Activated CD4-positive, alpha-beta memory T cell treated with anti-CD3 and anti-CD28 coated beads, Interleukin-2, amount 10 ng/mL, durations not matched to agents 7 days and 5 days (primary cell): ENCODE measurements at regions not wholly inside any gene's neighbourhood (a gene's known extent, or its start where the extent isn't known, plus 50 kb on each side); places are given as distances from the start of the nearest gene placed in this dataset.
"Not testable (repeated sequence)": the region's sequence is repeated elsewhere in the genome, so short reads cannot be mapped to it uniquely, and the experiment has no call there.

Experiments used
- CTCF ChIA-PET: fragments of 350-600 bp; sonication (Branson Sonifier 250); formaldehyde crosslinking; loops from one replicate; lab custom pipeline; 2021; ENCODE audit warnings: antibody characterized with exemption, inconsistent platforms; lab: Charles Lee
- POLR2A ChIA-PET: fragments of 350-600 bp; sonication (Branson Sonifier 250); formaldehyde crosslinking; loops from one replicate; lab custom pipeline; 2021; ENCODE audit warnings: antibody characterized with exemption; lab: Charles Lee
- DNase-seq: peaks from one replicate; pipeline ENCODE4 v3.0.0-alpha.2; 2020
- H3K27ac Mint-ChIP-seq: one replicate; pipeline ENCODE4 v1.8.0; 2021; ENCODE audit warnings: mild to moderate bottlenecking, mixed read lengths
- H3K27me3 Mint-ChIP-seq: one replicate; pipeline ENCODE4 v1.8.0; 2021; ENCODE audit warnings: mixed read lengths
- H3K36me3 Mint-ChIP-seq: one replicate; pipeline ENCODE4 v1.8.0; 2021; ENCODE audit warnings: low read depth, mixed read lengths
- H3K4me1 Mint-ChIP-seq: one replicate; pipeline ENCODE4 v1.8.0; 2021; ENCODE audit warnings: mixed read lengths
- H3K4me3 Mint-ChIP-seq: one replicate; pipeline ENCODE4 v1.8.0; 2021; ENCODE audit warnings: mild to moderate bottlenecking, mixed read lengths
- H3K9me3 Mint-ChIP-seq: one replicate; pipeline ENCODE4 v1.8.0; 2021; ENCODE audit warnings: mixed read lengths

- DNase-seq, result no peak
- Mint-ChIP-seq H3K4me3 (no peak overlapping the region), H3K36me3 (no peaks in the 10 kb centered on the region), H3K27me3 (no peaks in the 10 kb centered on the region), H3K9me3 (no peaks in the 10 kb centered on the region), H3K27ac (no peak overlapping the region), H3K4me1 (peaks cover 68% of the 10 kb centered on the region)
- ChIA-PET CTCF (interaction anchor here (0.8 to 12.9 kb wide), 5 partner anchors 12 to 70 kb away, joined by 3 to 162 read pairs (median 14); no protein-coding TSS in a partner anchor), POLR2A (interaction anchor here (0.8 to 7.6 kb wide), 11 partner anchors 11 to 220 kb away, joined by 3 to 220 read pairs (median 17); no protein-coding TSS in a partner anchor)
Measured at GRCh38 chr15:31433091-31433490, 106.5 kb downstream of the KLF13 start.

- Mint-ChIP-seq H3K4me1 (peaks cover 72% of the 10 kb centered on the region), H3K27me3 (no peaks in the 10 kb centered on the region), H3K27ac (peak overlapping the region; percentile 100), H3K9me3 (no peaks in the 10 kb centered on the region), H3K36me3 (no peaks in the 10 kb centered on the region), H3K4me3 (no peak overlapping the region)
- POLR2A ChIA-PET, result interaction anchor here (1.0 to 7.6 kb wide), 14 partner anchors 11 to 168 kb away, joined by 3 to 220 read pairs (median 20); no protein-coding TSS in a partner anchor
- no peak for DNase-seq
- CTCF ChIA-PET, result interaction anchor here (1.4 to 12.9 kb wide), 5 partner anchors 21 to 70 kb away, joined by 8 to 162 read pairs (median 16); no protein-coding TSS in a partner anchor
Measured at GRCh38 chr15:31433574-31433973, 106.9 kb downstream of the KLF13 start.

GRCh38 chr15:31434275-31434587, 107.6 kb downstream of the KLF13 start:
- DNase-seq, result no peak
- Mint-ChIP-seq H3K36me3 (no peaks in the 10 kb centered on the region), H3K4me1 (peaks cover 76% of the 10 kb centered on the region), H3K27ac (peak overlapping the region; percentile 100), H3K4me3 (peak overlapping the region; percentile 75), H3K9me3 (no peaks in the 10 kb centered on the region), H3K27me3 (no peaks in the 10 kb centered on the region)
- POLR2A ChIA-PET, result interaction anchor here (0.8 to 7.6 kb wide), 27 partner anchors 10 to 266 kb away, joined by 3 to 220 read pairs (median 17); partner anchors contain the start of gene KLF13
- CTCF ChIA-PET, result interaction anchor here (0.7 to 12.9 kb wide), 22 partner anchors 10 to 234 kb away, joined by 3 to 162 read pairs (median 8); partner anchors contain the start of gene KLF13

- H3K27ac Mint-ChIP-seq, result peak overlapping the region; percentile 100
- no peaks in the 10 kb centered on the region for H3K36me3 Mint-ChIP-seq
- peaks cover 79% of the 10 kb centered on the region for H3K4me1 Mint-ChIP-seq
- H3K27me3 Mint-ChIP-seq, result no peaks in the 10 kb centered on the region
- POLR2A ChIA-PET, result interaction anchor here (0.8 to 7.6 kb wide), 34 partner anchors 9 to 266 kb away, joined by 3 to 220 read pairs (median 8); partner anchors contain the start of gene KLF13
- no peaks in the 10 kb centered on the region for H3K9me3 Mint-ChIP-seq
- peak overlapping the region; percentile 75 for H3K4me3 Mint-ChIP-seq
- peak; percentile 91 for DNase-seq
- CTCF ChIA-PET, result interaction anchor here (0.7 to 12.9 kb wide), 29 partner anchors 9 to 235 kb away, joined by 3 to 162 read pairs (median 6); partner anchors contain the start of gene KLF13
Measured at GRCh38 chr15:31434588-31435260, 108.1 kb downstream of the KLF13 start.

GRCh38 chr15:31435261-31435911, 108.8 kb downstream of the KLF13 start:
- Mint-ChIP-seq H3K4me1 (peaks cover 77% of the 10 kb centered on the region), H3K27me3 (no peaks in the 10 kb centered on the region), H3K4me3 (peak overlapping the region; percentile 75), H3K9me3 (no peaks in the 10 kb centered on the region), H3K36me3 (no peaks in the 10 kb centered on the region), H3K27ac (peak overlapping the region; percentile 100)
- CTCF ChIA-PET, result interaction anchor here (0.7 to 12.9 kb wide), 27 partner anchors 8 to 236 kb away, joined by 3 to 162 read pairs (median 6); partner anchors contain the start of gene KLF13
- POLR2A ChIA-PET, result interaction anchor here (0.8 to 7.6 kb wide), 36 partner anchors 9 to 267 kb away, joined by 3 to 220 read pairs (median 8); partner anchors contain the start of gene KLF13
- peak; percentile 88 for DNase-seq

DNA sequence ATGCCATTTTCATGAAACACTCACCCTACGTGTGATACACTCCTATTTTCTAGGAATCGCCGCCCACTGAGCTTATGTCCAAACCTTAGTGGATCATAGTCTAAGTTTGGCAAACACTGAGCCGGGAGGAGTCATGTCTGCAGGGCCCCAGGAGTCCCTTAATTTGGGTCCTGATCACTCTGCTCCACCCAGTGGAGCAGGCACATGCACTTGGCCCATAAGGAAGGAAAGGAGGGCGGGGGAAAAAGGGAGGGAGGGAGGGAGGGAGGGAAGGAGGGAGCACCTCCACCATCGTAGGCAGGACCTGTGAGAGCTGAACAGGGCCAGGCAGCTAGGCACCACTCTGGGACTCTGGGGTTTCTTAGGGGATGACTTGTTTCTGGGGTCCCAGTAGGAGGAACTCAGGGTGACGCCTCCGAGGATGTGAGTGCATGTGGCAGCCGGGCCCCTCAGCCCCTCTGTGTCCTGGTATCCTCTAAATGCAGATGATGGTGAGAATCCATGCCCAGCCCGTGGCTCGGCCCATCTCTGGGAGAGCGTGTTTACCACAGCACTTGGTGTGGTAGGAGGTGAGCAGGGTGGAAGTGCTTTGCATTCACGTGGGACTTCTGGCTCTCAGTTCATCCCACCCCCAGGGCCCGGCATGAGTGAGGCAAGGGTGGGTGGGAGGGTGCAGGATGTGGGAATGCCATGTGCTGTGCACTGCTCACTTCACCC, 109.4 kb downstream of the KLF13 start:
- ChIA-PET CTCF (interaction anchor here (0.6 to 12.9 kb wide), 18 partner anchors 8 to 448 kb away, joined by 3 to 162 read pairs (median 8); partner anchors contain the start of gene KLF13), POLR2A (interaction anchor here (0.8 to 7.6 kb wide), 35 partner anchors 8 to 234 kb away, joined by 3 to 220 read pairs (median 8); partner anchors contain the start of gene KLF13)
- no peaks in the 10 kb centered on the region for H3K27me3 Mint-ChIP-seq
- H3K9me3 Mint-ChIP-seq, result no peaks in the 10 kb centered on the region
- peak overlapping the region; percentile 100 for H3K27ac Mint-ChIP-seq
- H3K4me3 Mint-ChIP-seq, result peak overlapping the region; percentile 75
- peaks cover 79% of the 10 kb centered on the region for H3K4me1 Mint-ChIP-seq
- DNase-seq, result peak; percentile 50
- H3K36me3 Mint-ChIP-seq, result no peaks in the 10 kb centered on the region

GRCh38 chr15:31437686-31438085, 111.1 kb downstream of the KLF13 start:
- POLR2A ChIA-PET, result interaction anchor here (1.2 to 7.6 kb wide), 9 partner anchors 45 to 222 kb away, joined by 3 to 220 read pairs (median 46); partner anchors contain the start of gene KLF13
- no peaks in the 10 kb centered on the region for H3K27me3 Mint-ChIP-seq
- CTCF ChIA-PET, result interaction anchor here (1.0 to 12.9 kb wide), 6 partner anchors 17 to 237 kb away, joined by 3 to 162 read pairs (median 4); no protein-coding TSS in a partner anchor
- no peaks in the 10 kb centered on the region for H3K36me3 Mint-ChIP-seq
- H3K4me1 Mint-ChIP-seq, result peaks cover 84% of the 10 kb centered on the region
- H3K9me3 Mint-ChIP-seq, result no peaks in the 10 kb centered on the region
- no peak for DNase-seq
- peak overlapping the region; percentile 100 for H3K27ac Mint-ChIP-seq
- no peak overlapping the region for H3K4me3 Mint-ChIP-seq

GRCh38 chr15:31438601-31439265, 112.1 kb downstream of the KLF13 start:
- CTCF ChIA-PET, result interaction anchor here (1.0 to 12.9 kb wide), 8 partner anchors 16 to 224 kb away, joined by 3 to 162 read pairs (median 6); no protein-coding TSS in a partner anchor
- no peak overlapping the region for H3K4me3 Mint-ChIP-seq
- H3K27me3 Mint-ChIP-seq, result no peaks in the 10 kb centered on the region

DNA sequence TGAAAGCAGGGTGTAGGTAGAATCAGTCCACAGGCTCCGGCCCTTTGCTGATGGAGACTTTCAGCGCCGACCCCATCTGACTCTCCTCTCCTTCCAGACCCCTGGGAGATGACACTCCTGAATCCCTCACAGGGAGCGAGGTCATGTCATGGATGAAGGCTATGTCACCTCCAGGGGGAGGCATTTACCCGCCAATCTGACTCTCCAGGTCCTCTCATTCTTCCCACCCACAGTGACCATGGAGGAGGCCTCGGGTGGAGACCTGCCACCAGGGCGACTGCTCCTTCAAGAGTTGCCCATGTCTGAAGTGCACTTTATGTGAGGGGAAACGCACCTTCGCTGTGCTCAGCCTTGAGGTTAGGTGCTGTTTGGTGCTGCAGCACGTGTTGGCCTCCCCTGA, 112.7 kb downstream of the KLF13 start:
- POLR2A ChIA-PET, result interaction anchor here (0.9 to 7.6 kb wide), 6 partner anchors 34 to 93 kb away, joined by 3 to 220 read pairs (median 10); no protein-coding TSS in a partner anchor
- DNase-seq, result peak; percentile 46
- Mint-ChIP-seq H3K4me3 (peak overlapping the region; percentile 22), H3K4me1 (peaks cover 80% of the 10 kb centered on the region), H3K36me3 (no peaks in the 10 kb centered on the region), H3K27ac (peak overlapping the region; percentile 50), H3K9me3 (no peaks in the 10 kb centered on the region), H3K27me3 (no peaks in the 10 kb centered on the region)
- CTCF ChIA-PET, result interaction anchor here (0.7 to 12.9 kb wide), 9 partner anchors 33 to 676 kb away, joined by 3 to 162 read pairs (median 7); no protein-coding TSS in a partner anchor

More at GRCh38 chr15:31438601-31439265, 112.1 kb downstream of the KLF13 start:
- Mint-ChIP-seq H3K27ac (peak overlapping the region; percentile 100), H3K4me1 (peaks cover 83% of the 10 kb centered on the region), H3K9me3 (no peaks in the 10 kb centered on the region), H3K36me3 (no peaks in the 10 kb centered on the region)
- POLR2A ChIA-PET, result interaction anchor here (0.9 to 7.6 kb wide), 5 partner anchors 44 to 223 kb away, joined by 3 to 220 read pairs (median 46); partner anchors contain the start of gene KLF13
- DNase-seq, result no peak

DNA sequence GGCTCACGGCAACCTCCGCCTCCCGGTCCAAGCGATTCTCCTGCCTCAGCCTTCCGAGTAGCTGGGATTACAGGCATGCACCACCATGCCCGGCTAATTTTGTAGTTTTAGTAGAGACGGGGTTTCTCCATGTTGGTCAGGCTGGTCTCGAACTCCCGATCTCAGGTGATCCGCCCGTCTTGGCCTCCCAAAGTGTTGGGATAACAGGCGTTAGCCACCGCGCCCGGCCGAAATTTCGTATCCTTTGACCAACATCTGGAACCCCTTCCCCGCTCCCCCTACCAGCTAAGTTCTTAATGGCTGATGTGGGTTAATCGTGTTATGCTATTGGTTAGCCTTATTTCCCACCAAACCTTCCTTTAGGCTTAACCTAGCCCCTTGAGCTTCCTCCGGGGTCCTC, 113.6 kb downstream of the KLF13 start:
- Mint-ChIP-seq H3K4me1 (peaks cover 75% of the 10 kb centered on the region), H3K4me3 (peak overlapping the region; percentile 77), H3K27ac (peak overlapping the region; percentile 81)
- CTCF ChIA-PET, result interaction anchor here (0.6 to 12.9 kb wide), 10 partner anchors 16 to 677 kb away, joined by 3 to 162 read pairs (median 6); no protein-coding TSS in a partner anchor
- not testable (repeated sequence) for H3K27me3 Mint-ChIP-seq, H3K9me3 Mint-ChIP-seq, H3K36me3 Mint-ChIP-seq, DNase-seq
- POLR2A ChIA-PET, result interaction anchor here (0.6 to 6.4 kb wide), 10 partner anchors 9 to 225 kb away, joined by 3 to 48 read pairs (median 5); no protein-coding TSS in a partner anchor

- Mint-ChIP-seq H3K27ac (peak overlapping the region; percentile 81), H3K4me3 (peak overlapping the region; percentile 77), H3K36me3 (no peaks in the 10 kb centered on the region), H3K4me1 (peaks cover 69% of the 10 kb centered on the region), H3K27me3 (no peaks in the 10 kb centered on the region), H3K9me3 (no peaks in the 10 kb centered on the region)
- POLR2A ChIA-PET, result interaction anchor here (0.6 to 2.5 kb wide), 10 partner anchors 9 to 226 kb away, joined by 3 to 10 read pairs (median 4); no protein-coding TSS in a partner anchor
- CTCF ChIA-PET, result interaction anchor here (0.6 to 12.9 kb wide), 7 partner anchors 15 to 78 kb away, joined by 3 to 162 read pairs (median 10); no protein-coding TSS in a partner anchor
- DNase-seq, result peak; percentile 60
Measured at GRCh38 chr15:31440754-31441311, 114.2 kb downstream of the KLF13 start.
